ENCODE measurements at regions not wholly inside any gene's neighbourhood (a gene's known extent, or its start where the extent isn't known, plus 50 kb on each side); places are given as distances from the start of the nearest gene placed in this dataset.
"Not testable (repeated sequence)": the region's sequence is repeated elsewhere in the genome, so short reads cannot be mapped to it uniquely, and the experiment has no call there.

DNA sequence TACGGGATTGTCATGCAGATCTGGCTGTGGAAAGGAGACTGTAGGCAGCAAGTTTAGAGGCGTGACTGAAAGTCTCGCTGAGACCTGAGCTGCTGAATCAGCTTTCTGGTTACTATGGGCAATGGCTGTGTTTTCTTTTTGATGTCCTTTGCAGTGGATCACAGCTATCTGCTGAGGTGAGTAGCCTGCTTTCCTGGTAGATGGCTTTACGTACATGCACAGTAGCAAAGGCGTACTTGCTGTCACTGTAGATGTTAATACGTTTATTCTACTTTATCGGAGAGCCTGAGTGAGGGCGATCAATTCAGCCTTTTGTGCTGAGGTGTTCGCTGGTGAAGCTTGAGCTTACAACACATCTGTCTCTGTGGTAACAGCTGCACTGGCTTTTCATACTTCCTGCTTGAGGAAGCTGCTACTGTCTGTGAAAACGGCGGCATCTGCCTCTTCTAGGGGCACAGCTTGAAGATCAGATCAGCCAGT, 92.9 kb upstream of the FAM90A1 start:
- TF ChIP-seq POLR2A, TAF1 (IDR thresholded peaks at IDR 0.05; ENCODE audit: low read depth, low read length): not testable (repeated sequence)
